IPS DF 19.7 (cell line): ENCODE measurements at regions not wholly inside any gene's neighbourhood (a gene's known extent, or its start where the extent isn't known, plus 50 kb on each side); places are given as distances from the start of the nearest gene placed in this dataset.
A peak's percentile ranks its signal among the peaks of the same experiment; 100 is the strongest.

ENCODE experiments used
- DNase-seq: peaks from one replicate; pipeline ENCODE4 v3.0.0-alpha.2; 2013; ENCODE audit warnings: low read depth, low spot score

- DNase-seq, result no peak
These were observed 1402.4 kb upstream of the FLRT2 start for GRCh38 chr14:84127495-84127894.

- DNase-seq, result no peak
These were observed 1401.9 kb upstream of the FLRT2 start for GRCh38 chr14:84128050-84128449.

GRCh38 chr14:84129007-84129406 is 1400.9 kb upstream of the FLRT2 start:
- no peak for DNase-seq

GRCh38 chr14:84129941-84130340 is 1400.0 kb upstream of the FLRT2 start:
- DNase-seq, result no peak

GRCh38 chr14:84131924-84132323 is 1398.0 kb upstream of the FLRT2 start:
- DNase-seq, result no peak

- DNase-seq, result no peak
These were observed 1385.8 kb upstream of the FLRT2 start for GRCh38 chr14:84144166-84144565.

GRCh38 chr14:84152452-84152851 is 1377.5 kb upstream of the FLRT2 start:
- DNase-seq, result no peak

GRCh38 chr14:84162633-84163032 is 1367.3 kb upstream of the FLRT2 start:
- DNase-seq, result no peak

GRCh38 chr14:84167026-84167425 is 1362.9 kb upstream of the FLRT2 start:
- DNase-seq, result no peak

- DNase-seq, result no peak
These were observed 1349.6 kb upstream of the FLRT2 start for GRCh38 chr14:84180336-84180735.

- no peak for DNase-seq
These were observed 1348.9 kb upstream of the FLRT2 start for GRCh38 chr14:84181072-84181471.

GRCh38 chr14:84195514-84195913 is 1334.4 kb upstream of the FLRT2 start:
- DNase-seq, result no peak

- no peak for DNase-seq
These were observed 1332.2 kb upstream of the FLRT2 start for GRCh38 chr14:84197704-84198103.

GRCh38 chr14:84202486-84202885 is 1327.5 kb upstream of the FLRT2 start:
- peak; percentile 5 for DNase-seq

GRCh38 chr14:84203896-84204295 is 1326.0 kb upstream of the FLRT2 start:
- DNase-seq, result no peak

- no peak for DNase-seq
These were observed 1321.5 kb upstream of the FLRT2 start for GRCh38 chr14:84208451-84208850.

GRCh38 chr14:84209031-84209430 is 1320.9 kb upstream of the FLRT2 start:
- DNase-seq, result no peak

GRCh38 chr14:84217066-84217465 is 1312.9 kb upstream of the FLRT2 start:
- DNase-seq, result no peak

- DNase-seq, result no peak
These were observed 1304.7 kb upstream of the FLRT2 start for GRCh38 chr14:84225268-84225667.

GRCh38 chr14:84228702-84229101 is 1301.2 kb upstream of the FLRT2 start:
- no peak for DNase-seq

- DNase-seq, result no peak
These were observed 1295.7 kb upstream of the FLRT2 start for GRCh38 chr14:84234281-84234680.

- DNase-seq, result no peak
These were observed 1293.7 kb upstream of the FLRT2 start for GRCh38 chr14:84236290-84236689.

- no peak for DNase-seq
These were observed 1292.1 kb upstream of the FLRT2 start for GRCh38 chr14:84237881-84238280.

- no peak for DNase-seq
These were observed 1282.3 kb upstream of the FLRT2 start for GRCh38 chr14:84247693-84248092.

- no peak for DNase-seq
These were observed 1279.1 kb upstream of the FLRT2 start for GRCh38 chr14:84250893-84251292.
